PC-3 (cell line): ENCODE measurements at regions not wholly inside any gene's neighbourhood (a gene's known extent, or its start where the extent isn't known, plus 50 kb on each side); places are given as distances from the start of the nearest gene placed in this dataset.

Experiments
- CTCF ChIP-seq: fragments of 300-600 bp; sonication (generic); conservative IDR thresholded peaks from 2 replicates; pipeline ENCODE4 v1.5.1; 2017; ENCODE audit warnings: antibody characterized with exemption, low read depth, mild to moderate bottlenecking, low read length
- EZH2 ChIP-seq: fragments of 300-600 bp; sonication (generic); IDR thresholded peaks from one replicate; pipeline ENCODE4 v1.6.1; 2017; ENCODE audit warnings: antibody characterized with exemption, mild to moderate bottlenecking, low read length; ENCODE audit not compliant: unreplicated experiment

- no peak for TF ChIP-seq CTCF
- no peak for TF ChIP-seq EZH2
These were observed 740.5 kb downstream of the CBLN4 start for GRCh38 chr20:55264703-55265239.
